SK-N-MC (cell line): ENCODE measurements at regions not wholly inside any gene's neighbourhood (a gene's known extent, or its start where the extent isn't known, plus 50 kb on each side); places are given as distances from the start of the nearest gene placed in this dataset.

Source experiments
- DNase-seq: peaks from one replicate; pipeline ENCODE4 v3.0.0-alpha.2; 2011; ENCODE audit warnings: low read depth, low spot score
- H3K27ac ChIP-seq: fragments of 200-600 bp; sonication (generic); 2 replicates; pipeline ENCODE4 v1.5.1; 2016; ENCODE audit warnings: mixed run types
- H3K36me3 ChIP-seq: fragments of 200-600 bp; sonication (generic); 2 replicates; pipeline ENCODE4 v1.6.1; 2017; ENCODE audit warnings: antibody characterized with exemption, low read length, mixed read lengths; ENCODE audit not compliant: insufficient read depth
- H3K4me3 ChIP-seq: fragments of 200-600 bp; sonication (generic); 2 replicates; pipeline ENCODE4 v1.5.1; 2016
- H3K9ac ChIP-seq: fragments of 200-600 bp; sonication (generic); 2 replicates; pipeline ENCODE4 v1.8.0; 2017; ENCODE audit warnings: mixed run types, mixed read lengths; ENCODE audit not compliant: insufficient read length
- H3K9me3 ChIP-seq: fragments of 200-600 bp; sonication (generic); 2 replicates; pipeline ENCODE4 v1.6.1; 2017; ENCODE audit warnings: low read depth, mild to moderate bottlenecking, antibody characterized with exemption, low read length, moderate library complexity, mixed read lengths
- EZH2 ChIP-seq: fragments of 200-600 bp; sonication (generic); IDR thresholded peaks from one replicate; pipeline ENCODE4 v1.6.1; 2017; ENCODE audit warnings: antibody characterized with exemption
- FOXP2 ChIP-seq: optimal IDR thresholded peaks from 2 replicates; pipeline ENCODE3; 2011; ENCODE audit warnings: mild to moderate bottlenecking, moderate library complexity; ENCODE audit not compliant: insufficient read depth; ENCODE audit errors: extremely low read length, control extremely low read depth
- POLR2AphosphoS5 ChIP-seq: IDR thresholded peaks from 2 replicates; pipeline ENCODE4 v1.6.1; 2012; ENCODE audit warnings: mild to moderate bottlenecking, low read depth, low read length, borderline replicate concordance

GRCh38 chr18:71529703-71530303, 1014.3 kb downstream of the CBLN2 start:
- no peak overlapping the region for H3K4me3 ChIP-seq
- no peaks in the 10 kb centered on the region for H3K36me3 ChIP-seq
- TF ChIP-seq FOXP2, result no peak
- H3K9me3 ChIP-seq, result no peaks in the 10 kb centered on the region
- no peak for DNase-seq
- no peak overlapping the region for H3K9ac ChIP-seq
- H3K27ac ChIP-seq, result no peak overlapping the region

GRCh38 chr18:71523483-71524435, 1020.4 kb downstream of the CBLN2 start:
- H3K27ac ChIP-seq, result no peak overlapping the region
- DNase-seq, result no peak
- TF ChIP-seq EZH2 (no peak), POLR2AphosphoS5 (no peak), FOXP2 (no peak)
- no peak overlapping the region for H3K9ac ChIP-seq
- no peak overlapping the region for H3K4me3 ChIP-seq
- no peaks in the 10 kb centered on the region for H3K9me3 ChIP-seq
- no peaks in the 10 kb centered on the region for H3K36me3 ChIP-seq

GRCh38 chr18:71505526-71505925, 1038.6 kb downstream of the CBLN2 start:
- TF ChIP-seq FOXP2 (no peak), POLR2AphosphoS5 (no peak), EZH2 (no peak)
- DNase-seq, result no peak
- H3K9me3 ChIP-seq, result no peaks in the 10 kb centered on the region

GRCh38 chr18:71503222-71503621, 1040.9 kb downstream of the CBLN2 start:
- H3K36me3 ChIP-seq, result no peaks in the 10 kb centered on the region
- H3K27ac ChIP-seq, result no peak overlapping the region
- H3K9ac ChIP-seq, result no peak overlapping the region
- DNase-seq, result no peak
- no peaks in the 10 kb centered on the region for H3K9me3 ChIP-seq
- TF ChIP-seq EZH2 (no peak), FOXP2 (no peak), POLR2AphosphoS5 (no peak)
- H3K4me3 ChIP-seq, result no peak overlapping the region

More at GRCh38 chr18:71505526-71505925, 1038.6 kb downstream of the CBLN2 start:
- Histone ChIP-seq H3K4me3 (no peak overlapping the region), H3K36me3 (no peaks in the 10 kb centered on the region), H3K27ac (no peak overlapping the region), H3K9ac (no peak overlapping the region)

- Histone ChIP-seq H3K4me3 (no peak overlapping the region), H3K36me3 (no peaks in the 10 kb centered on the region), H3K9me3 (no peaks in the 10 kb centered on the region), H3K27ac (no peak overlapping the region), H3K9ac (no peak overlapping the region)
- TF ChIP-seq EZH2, result no peak
- no peak for TF ChIP-seq POLR2AphosphoS5
- TF ChIP-seq FOXP2, result no peak
- DNase-seq, result no peak
Observed at GRCh38 chr18:71485611-71486010, 1058.5 kb downstream of the CBLN2 start.

GRCh38 chr18:71471963-71472725, 1072.0 kb downstream of the CBLN2 start:
- DNase-seq, result no peak
- TF ChIP-seq EZH2, result no peak
- TF ChIP-seq FOXP2, result no peak
- TF ChIP-seq POLR2AphosphoS5, result no peak
- Histone ChIP-seq H3K36me3 (no peaks in the 10 kb centered on the region), H3K9me3 (no peaks in the 10 kb centered on the region), H3K9ac (no peak overlapping the region), H3K27ac (no peak overlapping the region), H3K4me3 (no peak overlapping the region)

GRCh38 chr18:71456206-71456605, 1087.9 kb downstream of the CBLN2 start:
- Histone ChIP-seq H3K9me3 (no peaks in the 10 kb centered on the region), H3K27ac (no peak overlapping the region), H3K9ac (no peak overlapping the region), H3K4me3 (no peak overlapping the region), H3K36me3 (no peaks in the 10 kb centered on the region)
- no peak for DNase-seq
- no peak for TF ChIP-seq FOXP2
- no peak for TF ChIP-seq EZH2
- no peak for TF ChIP-seq POLR2AphosphoS5

GRCh38 chr18:71450257-71450656, 1093.9 kb downstream of the CBLN2 start:
- no peak for TF ChIP-seq EZH2
- TF ChIP-seq FOXP2, result no peak
- TF ChIP-seq POLR2AphosphoS5, result no peak
- Histone ChIP-seq H3K4me3 (no peak overlapping the region), H3K36me3 (no peaks in the 10 kb centered on the region), H3K9me3 (no peaks in the 10 kb centered on the region), H3K27ac (no peak overlapping the region), H3K9ac (no peak overlapping the region)
- no peak for DNase-seq
